Thymus (tissue), 11 donors: ENCODE measurements at regions not wholly inside any gene's neighbourhood (a gene's known extent, or its start where the extent isn't known, plus 50 kb on each side); places are given as distances from the start of the nearest gene placed in this dataset.

Source experiments
- DNase-seq, 9 donors: peaks; one replicate each; pipeline ENCODE4 v3.0.0-alpha.2; 2013; ENCODE audit warnings: low spot score in 9 of 9, low read depth in 6 of 9, missing footprints in 1 of 9
- H3K27ac ChIP-seq, 2 donors: one replicate each; pipeline ENCODE4 v1.5.1; 2013; ENCODE audit warnings: control low read depth in 1 of 2, low read depth in 1 of 2, low read length in 1 of 2, mild to moderate bottlenecking in 1 of 2, moderate library complexity in 1 of 2
- H3K27me3 ChIP-seq, 2 donors: one replicate each; pipeline ENCODE4 v1.5.1; 2013; ENCODE audit warnings: low read length in 1 of 2; ENCODE audit not compliant: control insufficient read depth in 2 of 2, insufficient read depth in 1 of 2
- H3K36me3 ChIP-seq, 2 donors: one replicate each; pipeline ENCODE4 v1.5.1; 2013; ENCODE audit warnings: low read length in 1 of 2, mild to moderate bottlenecking in 1 of 2, moderate library complexity in 1 of 2; ENCODE audit not compliant: control insufficient read depth in 2 of 2, insufficient read depth in 2 of 2
- H3K4me1 ChIP-seq, 2 donors: one replicate each; pipeline ENCODE4 v1.5.1; 2013; ENCODE audit warnings: low read length in 2 of 2; ENCODE audit not compliant: control insufficient read depth in 2 of 2, insufficient read depth in 2 of 2
- H3K4me3 ChIP-seq, 2 donors: one replicate each; pipeline ENCODE4 v1.5.1; 2013; ENCODE audit warnings: low read length in 2 of 2, control low read depth in 1 of 2, mild to moderate bottlenecking in 1 of 2
- H3K9me3 ChIP-seq, 2 donors: one replicate each; pipeline ENCODE4 v1.5.1; 2013; ENCODE audit warnings: low read length in 1 of 2, mild to moderate bottlenecking in 1 of 2; ENCODE audit not compliant: control insufficient read depth in 2 of 2, insufficient read depth in 1 of 2
- WGBS: extraction: QIAGEN DNeasy Blood & Tissue Kit; methylation state at CpG from one replicate; pipeline ENCODE4 v1.1.7; 2013; 5-methylcytosine and 5-hydroxymethylcytosine counted together
- donor health status: healthy.

DNA sequence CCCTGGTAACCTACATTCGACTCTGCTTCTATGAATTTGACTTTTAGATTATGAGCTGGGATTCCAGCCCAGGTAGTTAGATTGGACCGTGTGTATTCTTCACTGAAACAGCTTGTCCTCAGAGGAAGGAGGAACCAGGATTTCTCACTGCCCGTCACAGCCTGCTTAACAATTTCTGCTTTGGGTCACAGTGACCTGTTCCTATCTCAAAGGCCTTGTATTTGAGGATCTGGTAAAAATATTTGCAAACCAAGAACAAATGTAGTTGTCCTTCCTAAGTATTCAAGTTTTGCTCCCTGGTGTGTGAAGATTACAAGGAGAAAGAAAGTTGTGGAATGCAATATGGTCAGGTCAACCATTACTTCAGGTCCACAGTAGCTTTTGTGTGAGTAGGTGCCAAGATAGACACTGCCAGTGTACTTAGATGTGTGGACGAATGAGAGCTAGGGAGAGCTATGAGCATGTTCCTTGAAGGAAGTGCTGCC, 55.1 kb downstream of the KIF4B start:
- H3K4me3 ChIP-seq, result no peak overlapping the region
- no peak for DNase-seq
- no peaks in the 10 kb centered on the region for H3K36me3 ChIP-seq
- no peaks in the 10 kb centered on the region for H3K9me3 ChIP-seq
- H3K27ac ChIP-seq, result no peak overlapping the region
- H3K27me3 ChIP-seq, result no peaks in the 10 kb centered on the region
- no peaks in the 10 kb centered on the region for H3K4me1 ChIP-seq
- WGBS, result 88% methylated on average over 4 of the region's 4 CpGs

DNA sequence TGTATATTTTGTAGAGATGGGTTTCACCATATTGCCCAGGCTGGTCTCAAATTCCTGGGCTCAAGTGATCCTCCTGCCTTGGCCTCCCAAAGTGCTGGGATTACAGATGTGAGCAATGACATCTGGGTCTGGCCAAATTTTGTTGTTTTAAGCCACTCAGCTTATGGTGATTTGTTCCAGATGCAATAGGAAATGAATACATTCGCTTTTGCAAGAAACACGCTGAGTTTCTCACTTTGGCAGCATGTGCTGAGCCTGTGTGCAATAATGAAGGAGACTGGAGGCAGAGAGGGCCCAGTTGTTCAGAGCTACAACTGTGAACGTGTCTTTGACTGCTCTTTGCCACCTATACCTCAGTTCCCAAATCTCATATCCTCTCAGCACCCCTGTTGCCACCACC, 56.4 kb downstream of the KIF4B start:
- no peak for DNase-seq
- WGBS, result 82% methylated on average over 3 of the region's 3 CpGs
- Histone ChIP-seq H3K27me3 (no peaks in the 10 kb centered on the region), H3K36me3 (no peaks in the 10 kb centered on the region), H3K4me1 (no peaks in the 10 kb centered on the region), H3K9me3 (no peaks in the 10 kb centered on the region), H3K4me3 (no peak overlapping the region), H3K27ac (no peak overlapping the region)

DNA sequence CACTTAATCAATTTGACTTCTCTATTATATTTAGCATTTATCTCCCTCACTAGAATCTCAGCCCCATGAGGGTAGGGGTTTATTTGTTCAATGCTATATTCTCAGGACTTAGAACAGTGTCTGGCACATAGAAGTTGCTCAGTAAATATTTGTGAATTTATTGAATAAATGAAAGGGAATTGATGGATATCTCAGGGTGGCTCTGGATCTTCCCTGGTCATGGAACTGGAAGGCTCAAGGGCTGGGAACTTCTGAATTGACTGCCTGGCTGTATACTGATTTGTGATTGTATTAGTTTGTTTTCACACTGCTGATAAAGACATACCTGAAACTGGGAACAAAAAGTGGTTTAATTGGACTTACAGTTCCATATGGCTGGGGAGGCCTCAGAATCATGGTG, 57.2 kb downstream of the KIF4B start:
- Histone ChIP-seq H3K36me3 (no peaks in the 10 kb centered on the region), H3K4me3 (no peak overlapping the region), H3K4me1 (no peaks in the 10 kb centered on the region), H3K9me3 (no peaks in the 10 kb centered on the region), H3K27ac (no peak overlapping the region), H3K27me3 (no peaks in the 10 kb centered on the region)
- no peak for DNase-seq

DNA sequence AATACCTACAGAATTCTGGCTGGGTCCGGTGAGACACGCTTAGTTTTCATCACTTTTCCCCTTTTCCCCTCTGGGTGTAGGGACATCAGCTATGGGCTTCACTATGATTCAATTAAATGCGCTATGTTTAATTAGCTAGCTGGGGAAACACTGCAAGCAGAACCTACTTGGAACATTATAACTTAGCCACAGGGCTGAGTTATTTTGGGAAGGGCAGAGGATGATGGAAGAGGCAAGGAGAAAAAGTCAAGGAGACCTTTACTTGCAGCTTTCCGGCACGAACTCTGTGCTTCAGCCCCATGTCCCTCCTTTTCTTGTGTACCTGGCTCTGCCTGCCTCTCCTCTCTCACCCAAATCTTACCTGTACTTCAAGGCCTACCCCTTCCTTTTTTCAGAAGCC, 62.8 kb downstream of the KIF4B start:
- H3K27ac ChIP-seq, result no peak overlapping the region
- no peaks in the 10 kb centered on the region for H3K36me3 ChIP-seq
- H3K27me3 ChIP-seq, result no peaks in the 10 kb centered on the region
- 86% methylated on average over 5 of the region's 5 CpGs for WGBS
- H3K4me1 ChIP-seq, result no peaks in the 10 kb centered on the region
- H3K9me3 ChIP-seq, result no peaks in the 10 kb centered on the region
- no peak for DNase-seq
- H3K4me3 ChIP-seq, result no peak overlapping the region

DNA sequence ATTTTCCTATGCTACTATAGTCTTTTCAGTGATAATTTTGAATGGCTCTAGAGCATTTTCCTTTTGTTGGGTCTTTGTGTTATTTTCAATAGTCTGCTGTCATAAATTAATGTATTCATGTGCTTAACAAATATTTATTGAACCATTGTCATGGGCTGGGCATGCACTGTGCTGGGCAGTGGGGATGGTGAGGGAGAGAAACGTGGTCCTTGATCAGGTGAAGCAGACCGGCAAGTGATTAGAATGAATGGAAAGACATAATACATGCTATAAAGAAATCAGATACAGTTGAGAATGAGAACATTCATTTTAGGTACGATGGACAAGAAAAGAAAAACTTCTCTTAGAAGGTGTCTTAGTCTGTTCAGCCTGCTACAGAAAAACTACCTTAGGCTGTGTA, 66.1 kb downstream of the KIF4B start:
- H3K36me3 ChIP-seq, result no peaks in the 10 kb centered on the region
- 74% methylated on average over 3 of the region's 3 CpGs for WGBS
- no peaks in the 10 kb centered on the region for H3K4me1 ChIP-seq
- no peak overlapping the region for H3K4me3 ChIP-seq
- no peaks in the 10 kb centered on the region for H3K9me3 ChIP-seq
- H3K27ac ChIP-seq, result no peak overlapping the region
- DNase-seq, result no peak
- H3K27me3 ChIP-seq, result no peaks in the 10 kb centered on the region

DNA sequence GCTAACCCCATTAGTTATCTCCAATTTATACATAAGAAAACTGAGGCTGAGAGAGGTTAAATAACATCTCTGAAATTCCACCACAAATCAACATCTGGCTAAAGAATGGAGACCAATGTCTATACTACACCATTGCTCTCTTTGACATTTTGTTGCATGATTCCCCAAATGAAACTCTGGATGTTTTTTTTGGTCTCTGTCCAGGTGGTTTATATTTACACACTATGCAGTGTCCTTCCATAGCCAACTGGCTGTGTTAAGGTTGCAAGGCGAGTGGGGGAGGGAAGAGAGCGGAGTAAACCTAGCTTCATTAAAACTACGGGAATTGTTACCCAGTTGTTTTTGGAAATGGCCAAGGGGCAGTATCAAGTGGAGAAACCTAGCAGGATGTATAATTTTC, 67.2 kb downstream of the KIF4B start:
- Histone ChIP-seq H3K9me3 (no peaks in the 10 kb centered on the region), H3K27ac (no peak overlapping the region), H3K4me1 (no peaks in the 10 kb centered on the region), H3K36me3 (no peaks in the 10 kb centered on the region), H3K4me3 (no peak overlapping the region), H3K27me3 (no peaks in the 10 kb centered on the region)
- DNase-seq, result no peak
- 78% methylated on average over 3 of the region's 3 CpGs for WGBS

DNA sequence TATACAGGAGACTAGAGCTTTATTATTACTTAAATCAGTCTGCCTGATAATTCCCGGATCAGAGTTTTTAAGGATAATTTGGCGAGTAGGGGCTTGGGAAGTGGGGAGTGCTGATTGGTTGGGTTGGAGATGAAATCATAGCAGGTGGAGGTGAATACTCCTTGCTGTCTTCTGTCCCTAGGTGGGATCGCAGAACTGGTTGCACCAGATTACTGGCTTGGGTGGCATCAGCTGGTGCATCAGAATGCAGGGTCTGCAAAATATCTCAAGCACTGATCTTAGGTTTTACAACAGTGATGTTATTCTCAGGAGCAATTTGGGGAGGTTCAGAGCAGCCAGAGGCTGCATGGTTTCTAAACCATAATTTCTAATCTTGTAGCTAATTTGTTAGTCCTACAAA, 68.1 kb downstream of the KIF4B start:
- Histone ChIP-seq H3K9me3 (no peaks in the 10 kb centered on the region), H3K27ac (no peak overlapping the region), H3K36me3 (no peaks in the 10 kb centered on the region), H3K4me1 (no peaks in the 10 kb centered on the region), H3K4me3 (no peak overlapping the region), H3K27me3 (no peaks in the 10 kb centered on the region)
- WGBS, result 92% methylated on average over 3 of the region's 3 CpGs
- DNase-seq, result no peak

DNA sequence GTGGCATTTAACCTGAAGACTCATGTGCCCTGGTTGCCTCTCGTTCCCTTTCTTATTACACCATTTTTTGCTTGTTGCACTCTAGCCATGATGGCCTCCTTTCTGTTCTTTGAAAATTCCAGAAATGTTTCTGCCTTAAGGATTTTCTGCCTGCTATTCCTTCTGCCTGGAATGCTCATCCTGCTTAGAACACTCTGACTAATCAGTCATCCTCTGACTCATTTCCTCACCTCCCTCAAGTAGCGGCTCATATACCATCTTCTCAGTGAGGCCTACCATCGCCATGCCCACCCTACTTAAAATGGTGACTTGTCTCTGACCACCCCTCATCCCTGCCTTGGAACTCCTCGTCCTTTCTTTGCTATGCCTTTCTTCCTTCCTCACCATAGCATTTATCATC, 68.8 kb downstream of the KIF4B start:
- Histone ChIP-seq H3K27me3 (no peaks in the 10 kb centered on the region), H3K4me1 (no peaks in the 10 kb centered on the region), H3K4me3 (no peak overlapping the region), H3K27ac (no peak overlapping the region), H3K36me3 (no peaks in the 10 kb centered on the region), H3K9me3 (no peaks in the 10 kb centered on the region)
- DNase-seq, result no peak
- 90% methylated on average over 4 of the region's 4 CpGs for WGBS

DNA sequence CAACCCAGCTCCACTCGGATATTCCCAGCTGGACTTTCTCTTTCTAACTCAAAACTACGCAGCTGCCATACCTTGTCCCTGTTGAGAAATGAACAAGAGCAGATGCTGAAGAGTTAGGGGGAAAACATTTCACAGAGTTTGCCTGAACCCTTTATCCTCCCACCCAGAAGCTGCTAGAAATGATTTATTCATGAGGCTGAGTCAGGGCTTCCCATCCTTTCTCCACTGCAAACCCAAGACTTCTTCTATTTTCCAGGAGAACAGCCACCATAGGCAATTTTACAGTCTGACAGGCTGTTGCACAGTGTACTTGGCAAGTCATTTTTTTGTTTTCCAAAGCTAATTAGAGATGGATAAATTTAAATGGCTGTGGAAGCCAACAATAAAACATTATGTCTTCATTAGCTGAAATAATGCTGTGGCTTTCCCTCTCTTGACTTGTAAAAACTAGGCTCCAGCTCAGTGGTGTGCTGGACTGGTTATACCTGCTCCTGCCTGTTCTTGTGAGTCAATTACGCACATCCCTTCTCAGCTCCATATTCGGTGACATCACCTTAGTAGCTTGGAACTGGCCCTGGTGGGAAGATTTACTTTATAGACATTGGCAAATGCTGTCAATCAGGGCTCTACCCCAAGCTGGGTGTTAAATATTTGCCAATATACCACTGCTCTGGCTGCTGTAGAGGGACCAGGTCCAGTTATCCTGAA, 71.9 kb downstream of the KIF4B start:
- no peak for DNase-seq
- 94% methylated on average over 4 of the region's 4 CpGs for WGBS
- Histone ChIP-seq H3K27ac (no peak overlapping the region), H3K27me3 (no peaks in the 10 kb centered on the region), H3K36me3 (no peaks in the 10 kb centered on the region), H3K9me3 (no peaks in the 10 kb centered on the region), H3K4me3 (no peak overlapping the region), H3K4me1 (no peaks in the 10 kb centered on the region)

DNA sequence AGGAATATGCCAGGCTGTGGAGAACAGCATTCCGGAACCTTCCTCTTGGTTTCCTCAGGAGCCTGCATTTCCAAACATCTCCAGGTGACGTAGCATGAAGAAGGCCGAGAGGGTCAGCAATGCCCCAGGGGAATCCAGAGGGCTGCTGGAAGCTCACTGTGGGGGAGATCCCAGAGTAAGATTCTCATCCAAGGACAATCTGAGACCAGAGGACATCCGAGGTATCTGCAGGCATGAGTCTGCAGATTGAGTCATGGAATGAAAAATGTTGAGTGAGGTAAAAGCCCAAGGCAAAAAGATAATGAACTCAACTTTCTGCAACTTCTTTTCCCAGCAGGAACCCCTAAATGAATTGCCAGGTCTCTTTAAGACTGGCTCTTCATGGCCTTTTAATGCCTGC, 73.5 kb downstream of the KIF4B start:
- no peaks in the 10 kb centered on the region for H3K36me3 ChIP-seq
- no peaks in the 10 kb centered on the region for H3K27me3 ChIP-seq
- H3K9me3 ChIP-seq, result no peaks in the 10 kb centered on the region
- H3K4me1 ChIP-seq, result no peaks in the 10 kb centered on the region
- DNase-seq, result no peak
- H3K4me3 ChIP-seq, result no peak overlapping the region
- H3K27ac ChIP-seq, result no peak overlapping the region
- WGBS, result 93% methylated on average over 4 of the region's 4 CpGs
